ENCODE measurements at regions not wholly inside any gene's neighbourhood (a gene's known extent, or its start where the extent isn't known, plus 50 kb on each side); places are given as distances from the start of the nearest gene placed in this dataset.

- peaks cover 10 to 15% of the 10 kb centered on the region in 2 donors for H3K4me1 Mint-ChIP-seq (ENCODE audit: low read depth in 2 of 2)
- H3K4me3 Mint-ChIP-seq, result no peak overlapping the region
- H3K36me3 Mint-ChIP-seq, result no peaks in the 10 kb centered on the region
- no peak for ATAC-seq
- no peak overlapping the region for H3K27ac Mint-ChIP-seq
- no peaks in the 10 kb centered on the region for H3K9me3 Mint-ChIP-seq
- no peak for DNase-seq (ENCODE audit: low spot score)
- H3K27me3 Mint-ChIP-seq, result no peaks in the 10 kb centered on the region
Observed at GRCh38 chr3:69438476-69438875, 52.6 kb upstream of the FRMD4B start.

GRCh38 chr3:69435274-69436265, 49.7 kb upstream of the FRMD4B start:
- peak; percentile 34 to 62 for ATAC-seq
- no peak for DNase-seq (ENCODE audit: low spot score)
- H3K4me1 Mint-ChIP-seq (ENCODE audit: low read depth in 2 of 2), result peaks cover 16 to 20% of the 10 kb centered on the region in 2 donors
- H3K27ac Mint-ChIP-seq, result no peak overlapping the region
- H3K36me3 Mint-ChIP-seq, result no peaks in the 10 kb centered on the region
- peaks cover 0 to 3% of the 10 kb centered on the region in 2 donors for H3K27me3 Mint-ChIP-seq
- H3K4me3 Mint-ChIP-seq, result no peak overlapping the region
- no peaks in the 10 kb centered on the region for H3K9me3 Mint-ChIP-seq
